ENCODE measurements at regions not wholly inside any gene's neighbourhood (a gene's known extent, or its start where the extent isn't known, plus 50 kb on each side); places are given as distances from the start of the nearest gene placed in this dataset.

DNA sequence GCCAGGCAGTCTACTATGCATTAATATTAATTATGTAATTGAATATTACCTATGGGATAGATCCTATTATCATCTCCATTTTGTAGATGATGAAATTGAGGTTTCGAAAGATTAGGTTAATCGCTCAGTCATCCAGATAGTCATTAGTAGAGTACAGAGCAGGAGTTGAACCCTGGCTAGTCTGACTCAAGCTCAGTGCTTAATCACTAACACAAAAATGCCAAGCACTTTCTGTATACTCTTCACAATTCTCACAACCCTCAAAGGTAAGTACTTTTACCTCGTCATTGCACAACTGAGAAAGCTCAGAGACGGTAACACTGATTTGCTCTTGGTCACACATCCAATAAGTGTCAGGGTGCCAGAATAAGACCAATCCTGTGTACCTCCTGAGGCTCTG, 280.2 kb upstream of the PLXNA2 start:
- no peak overlapping the region for H3K27ac Mint-ChIP-seq
- no peak overlapping the region for H3K4me3 Mint-ChIP-seq
- H3K36me3 Mint-ChIP-seq (ENCODE audit: low read depth) = no peaks in the 10 kb centered on the region
- 0 out of 2 replicates have a peak overlapping the region, but pooled peaks have one; percentile 23 for H2AFZ ChIP-seq
- no peaks in the 10 kb centered on the region for H3K79me2 ChIP-seq (replicated peaks; ENCODE audit: insufficient read depth)
- no peaks in the 10 kb centered on the region for H3K9me3 Mint-ChIP-seq
- DNase-seq (ENCODE audit: low spot score) = no peak
- H3K36me3 ChIP-seq (ENCODE audit: insufficient read depth) = no peaks in the 10 kb centered on the region
- TF ChIP-seq POLR2AphosphoS5 (IDR thresholded peaks at IDR 0.05; ENCODE audit: low read depth) = no peak
- no peak for TF ChIP-seq REST (IDR thresholded peaks at IDR 0.05; ENCODE audit: unreplicated experiment)
- no peak for TF ChIP-seq STAT1 (IDR thresholded peaks at IDR 0.05; ENCODE audit: unreplicated experiment)
- no peak for TF ChIP-seq NANOG (IDR thresholded peaks at IDR 0.05; ENCODE audit: borderline replicate concordance)
- no peak for TF ChIP-seq EZH2 (IDR thresholded peaks at IDR 0.05; ENCODE audit: low read depth, unreplicated experiment)
- TF ChIP-seq ZNF331 (CRISPR knock-in tag; IDR thresholded peaks at IDR 0.05; ENCODE audit: low read depth) = no peak
- no peak for TF ChIP-seq ZNF114 (CRISPR knock-in tag; IDR thresholded peaks at IDR 0.05)
- TF ChIP-seq CREB1 (CRISPR knock-in tag; IDR thresholded peaks at IDR 0.05; ENCODE audit: low read depth) = no peak
- no peak for TF ChIP-seq ETS1 (IDR thresholded peaks at IDR 0.05)
- no peak for TF ChIP-seq EZH2phosphoT487 (IDR thresholded peaks at IDR 0.05; ENCODE audit: unreplicated experiment)
- H3K27me3 Mint-ChIP-seq (ENCODE audit: insufficient read depth, low read depth, poor library complexity) = peaks cover 2% of the 10 kb centered on the region
- H3K4me1 Mint-ChIP-seq = peaks cover 10% of the 10 kb centered on the region; the same call in 2 of the 3 replicates
- ATAC-seq = no peak
- H3K9me2 ChIP-seq (ENCODE audit: insufficient read depth) = no peaks in the 10 kb centered on the region
- H3K27me3 ChIP-seq (ENCODE audit: insufficient read depth) = no peaks in the 10 kb centered on the region
- no peaks in the 10 kb centered on the region for H4K20me1 ChIP-seq (replicated peaks; ENCODE audit: insufficient read depth)
- no peaks in the 10 kb centered on the region for H3F3A ChIP-seq (replicated peaks; ENCODE audit: low read depth)
- H3K4me2 ChIP-seq = no peak overlapping the region
- no peak overlapping the region for H3K4me3 ChIP-seq
- no peaks in the 10 kb centered on the region for H3K4me1 ChIP-seq (ENCODE audit: insufficient read depth)
- no peak overlapping the region for H3K27ac ChIP-seq (ENCODE audit: low read depth)

DNA sequence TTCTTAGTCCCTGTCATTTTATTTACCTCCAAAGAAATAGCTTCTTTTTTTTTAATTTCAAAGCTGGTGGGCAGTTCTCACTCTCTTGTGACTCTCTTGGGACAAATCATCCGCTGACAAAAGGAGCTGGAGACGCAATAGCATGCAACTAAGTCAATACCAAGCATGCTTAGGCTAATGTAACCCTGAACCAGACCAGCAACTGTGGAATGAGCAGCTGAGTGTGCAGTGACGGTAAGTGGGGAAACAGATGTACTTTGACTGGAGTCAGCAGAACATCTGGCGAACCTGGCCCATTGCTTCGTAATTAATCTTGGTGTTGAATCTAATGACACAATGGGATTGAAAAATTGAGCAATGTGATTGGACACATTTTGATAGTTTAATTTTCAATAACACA, 280.7 kb upstream of the PLXNA2 start:
- no peaks in the 10 kb centered on the region for H3K9me3 Mint-ChIP-seq
- no peak for DNase-seq (ENCODE audit: low spot score)
- ATAC-seq = no peak

More for the DNA sequence above, 280.7 kb upstream of the PLXNA2 start:
- Histone ChIP-seq H2AFZ (0 out of 2 replicates have a peak overlapping the region, but pooled peaks have one; percentile 23), H3K4me2 (no peak overlapping the region), H3K36me3 (ENCODE audit: insufficient read depth) (no peaks in the 10 kb centered on the region), H3K79me2 (replicated peaks; ENCODE audit: insufficient read depth) (no peaks in the 10 kb centered on the region), H3K4me1 (ENCODE audit: insufficient read depth) (no peaks in the 10 kb centered on the region), H3K4me3 (no peak overlapping the region), H4K20me1 (replicated peaks; ENCODE audit: insufficient read depth) (no peaks in the 10 kb centered on the region), H3K27me3 (ENCODE audit: insufficient read depth) (no peaks in the 10 kb centered on the region), H3F3A (replicated peaks; ENCODE audit: low read depth) (no peaks in the 10 kb centered on the region), H3K27ac (ENCODE audit: low read depth) (no peak overlapping the region), H3K9me2 (ENCODE audit: insufficient read depth) (no peaks in the 10 kb centered on the region)
- TF ChIP-seq, protein P1, sequence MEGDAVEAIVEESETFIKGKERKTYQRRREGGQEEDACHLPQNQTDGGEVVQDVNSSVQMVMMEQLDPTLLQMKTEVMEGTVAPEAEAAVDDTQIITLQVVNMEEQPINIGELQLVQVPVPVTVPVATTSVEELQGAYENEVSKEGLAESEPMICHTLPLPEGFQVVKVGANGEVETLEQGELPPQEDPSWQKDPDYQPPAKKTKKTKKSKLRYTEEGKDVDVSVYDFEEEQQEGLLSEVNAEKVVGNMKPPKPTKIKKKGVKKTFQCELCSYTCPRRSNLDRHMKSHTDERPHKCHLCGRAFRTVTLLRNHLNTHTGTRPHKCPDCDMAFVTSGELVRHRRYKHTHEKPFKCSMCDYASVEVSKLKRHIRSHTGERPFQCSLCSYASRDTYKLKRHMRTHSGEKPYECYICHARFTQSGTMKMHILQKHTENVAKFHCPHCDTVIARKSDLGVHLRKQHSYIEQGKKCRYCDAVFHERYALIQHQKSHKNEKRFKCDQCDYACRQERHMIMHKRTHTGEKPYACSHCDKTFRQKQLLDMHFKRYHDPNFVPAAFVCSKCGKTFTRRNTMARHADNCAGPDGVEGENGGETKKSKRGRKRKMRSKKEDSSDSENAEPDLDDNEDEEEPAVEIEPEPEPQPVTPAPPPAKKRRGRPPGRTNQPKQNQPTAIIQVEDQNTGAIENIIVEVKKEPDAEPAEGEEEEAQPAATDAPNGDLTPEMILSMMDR (conservative IDR thresholded peaks at IDR 0.05; ENCODE audit: low read depth in 2 of 2) = no peak
- TF ChIP-seq ETS1 (IDR thresholded peaks at IDR 0.05) = no peak
- no peak for TF ChIP-seq EZH2phosphoT487 (IDR thresholded peaks at IDR 0.05; ENCODE audit: unreplicated experiment)
- TF ChIP-seq JUNB (IDR thresholded peaks at IDR 0.05; ENCODE audit: unreplicated experiment) = no peak
- TF ChIP-seq STAT1 (IDR thresholded peaks at IDR 0.05; ENCODE audit: unreplicated experiment) = no peak
- TF ChIP-seq POLR2AphosphoS5 (IDR thresholded peaks at IDR 0.05; ENCODE audit: low read depth) = no peak
- no peak for TF ChIP-seq ZNF331 (CRISPR knock-in tag; IDR thresholded peaks at IDR 0.05; ENCODE audit: low read depth)
- Mint-ChIP-seq H3K27me3 (ENCODE audit: insufficient read depth, low read depth, poor library complexity) (peaks cover 2% of the 10 kb centered on the region), H3K27ac (no peak overlapping the region), H3K4me1 (peaks cover 10% of the 10 kb centered on the region; the same call in 2 of the 3 replicates), H3K36me3 (ENCODE audit: low read depth) (no peaks in the 10 kb centered on the region), H3K4me3 (no peak overlapping the region)

Measured in GM23338 (cell line).